Endothelial cell of umbilical vein (primary cell): ENCODE measurements at regions not wholly inside any gene's neighbourhood (a gene's known extent, or its start where the extent isn't known, plus 50 kb on each side); places are given as distances from the start of the nearest gene placed in this dataset.

Experiments
- BruUV-seq: library from RNA; stranded (reverse); fragments of 400-500 nt; replicated peaks from 2 replicates; lab custom pipeline; 2021; lab: Mats Ljungman, UMichigan
- CTCF ChIA-PET: fragments of 300-600, 350-600 bp; sonication (Branson Sonifier 250); formaldehyde crosslinking; loops from one replicate; lab custom pipeline; 2021; ENCODE audit warnings: antibody characterized with exemption, inconsistent platforms; lab: Charles Lee
- POLR2A ChIA-PET: fragments of 300-600, 350-600 bp; sonication (Branson Sonifier 250); formaldehyde crosslinking; loops from one replicate; lab custom pipeline; 2021; ENCODE audit warnings: antibody characterized with exemption, inconsistent platforms; lab: Charles Lee
- DNase-seq: peaks from one replicate; pipeline ENCODE4 v3.0.0-alpha.2; 2011; ENCODE audit warnings: low read depth, low spot score
- FAIRE-seq: peaks from 2 replicates; lab custom pipeline; 2011; peaks lifted over from hg19 to GRCh38; lab: Jason Lieb, UNC
- H2AFZ ChIP-seq: 2 replicates; pipeline ENCODE4 v1.6.0; 2012; ENCODE audit warnings: low read depth, low read length, control low read depth, inconsistent platforms
- H3K27ac ChIP-seq: 2 replicates; pipeline ENCODE4 v1.5.1; 2011; ENCODE audit warnings: low read depth, mild to moderate bottlenecking, control low read depth, low read length, moderate library complexity; ENCODE audit not compliant: insufficient read depth
- H3K27me3 ChIP-seq, 2 experiments: 2 replicates each; pipeline versions ENCODE4 v1.6.0 to v1.6.1; 2011; ENCODE audit warnings: low read length in 2 of 2, mixed read lengths in 1 of 2; ENCODE audit not compliant: control insufficient read depth in 2 of 2, insufficient read depth in 2 of 2
- H3K36me3 ChIP-seq, 2 experiments: 2 replicates in 1 of 2; 3 replicates in 1 of 2; pipeline ENCODE4 v1.5.1; 2011; ENCODE audit warnings: low read length in 2 of 2, mild to moderate bottlenecking in 1 of 2, moderate library complexity in 1 of 2; ENCODE audit not compliant: control insufficient read depth in 2 of 2, insufficient read depth in 2 of 2; ENCODE audit errors: extremely low read depth in 1 of 2
- H3K4me1 ChIP-seq: 3 replicates; pipeline ENCODE4 v1.5.1; 2011; ENCODE audit warnings: mild to moderate bottlenecking, low read length; ENCODE audit not compliant: control insufficient read depth, insufficient read depth; ENCODE audit errors: extremely low read depth
- H3K4me2 ChIP-seq: 2 replicates; pipeline ENCODE4 v1.6.1; 2011; ENCODE audit warnings: low read length, control low read depth, mixed read lengths; ENCODE audit not compliant: insufficient read depth
- H3K4me3 ChIP-seq, 3 experiments: fragments of 200-600 bp in 1 of 3; sonication (generic), shearing (Covaris generic) in 1 of 3; replicated peaks in 1 of 3; 2 replicates each; pipeline ENCODE4 v1.5.1; 2011 to 2016; ENCODE audit warnings: control low read depth in 3 of 3, low read length in 3 of 3, mild to moderate bottlenecking in 2 of 3, inconsistent platforms in 1 of 3, low read depth in 1 of 3, moderate library complexity in 1 of 3; ENCODE audit not compliant: insufficient read depth in 1 of 3
- H3K79me2 ChIP-seq: 2 replicates; pipeline ENCODE4 v1.6.0; 2012; ENCODE audit warnings: low read length, inconsistent platforms; ENCODE audit not compliant: control insufficient read depth, insufficient read depth
- H3K9ac ChIP-seq: replicated peaks from 2 replicates; pipeline ENCODE3; 2011; ENCODE audit warnings: low read length, control low read depth; ENCODE audit not compliant: insufficient read depth; ENCODE audit errors: extremely low read depth
- H3K9me1 ChIP-seq: replicated peaks from 3 replicates; pipeline ENCODE4 v1.6.0; 2011; ENCODE audit warnings: mild to moderate bottlenecking, low read length; ENCODE audit not compliant: control insufficient read depth, insufficient read depth; ENCODE audit errors: extremely low read depth
- H3K9me3 ChIP-seq: replicated peaks from 2 replicates; pipeline ENCODE4 v1.5.1; 2012; ENCODE audit warnings: low read length, inconsistent platforms; ENCODE audit not compliant: control insufficient read depth, insufficient read depth
- H4K20me1 ChIP-seq: replicated peaks from 2 replicates; pipeline ENCODE3; 2011; ENCODE audit warnings: mild to moderate bottlenecking, low read length; ENCODE audit not compliant: control insufficient read depth, insufficient read depth; ENCODE audit errors: extremely low read depth
- CTCF ChIP-seq, 2 donors: IDR thresholded peaks; 1 replicate in 1 of 2; 2 replicates in 1 of 2; pipeline ENCODE4 v1.5.1; 2011; ENCODE audit warnings: low read length in 2 of 2, mild to moderate bottlenecking in 2 of 2, moderate library complexity in 2 of 2, control low read depth in 1 of 2, inconsistent platforms in 1 of 2, low read depth in 1 of 2; ENCODE audit not compliant: insufficient read depth in 1 of 2; ENCODE audit errors: extremely low read depth in 1 of 2
- EZH2 ChIP-seq: IDR thresholded peaks from 2 replicates; pipeline ENCODE4 v1.6.1; 2012; ENCODE audit warnings: borderline replicate concordance, low read depth, mild to moderate bottlenecking, moderate library complexity, low read length, inconsistent platforms; ENCODE audit not compliant: severe bottlenecking
- FOS ChIP-seq: IDR thresholded peaks from 2 replicates; pipeline ENCODE4 v1.6.1; 2011; ENCODE audit warnings: mild to moderate bottlenecking, low read length, moderate library complexity, borderline replicate concordance; ENCODE audit not compliant: insufficient read depth
- GATA2 ChIP-seq: IDR thresholded peaks from 2 replicates; pipeline ENCODE4 v1.7.0; 2011; ENCODE audit warnings: low read depth, mild to moderate bottlenecking, moderate library complexity, mixed read lengths, low read length; ENCODE audit not compliant: insufficient read length, insufficient read depth
- JUN ChIP-seq: IDR thresholded peaks from 2 replicates; pipeline ENCODE4 v1.6.1; 2011; ENCODE audit warnings: borderline replicate concordance, low read depth; ENCODE audit not compliant: insufficient read length, insufficient read depth
- MAX ChIP-seq: IDR thresholded peaks from 2 replicates; pipeline ENCODE4 v1.6.1; 2011; ENCODE audit not compliant: insufficient read depth, insufficient read length
- MYC ChIP-seq: IDR thresholded peaks from one replicate; pipeline ENCODE4 v1.6.1; 2011; ENCODE audit warnings: mild to moderate bottlenecking, low read depth, low read length
- POLR2A ChIP-seq: IDR thresholded peaks from 2 replicates; pipeline ENCODE4 v1.6.1; 2012; ENCODE audit warnings: low read depth, mild to moderate bottlenecking, control low read depth, low read length
- POLR2AphosphoS5 ChIP-seq: IDR thresholded peaks from 2 replicates; pipeline ENCODE4 v1.6.1; 2012; ENCODE audit warnings: low read depth, mild to moderate bottlenecking, control low read depth, low read length, moderate library complexity; ENCODE audit not compliant: insufficient read depth
- dilution Hi-C: fragments of 300-500 bp; cut with MboI; formaldehyde crosslinking; loops from one replicate; pipeline ENCODE4 v1.15.0; 2019; ENCODE audit warnings: low sequenced_read_pairs; ENCODE audit not compliant: extremely low pct_ligation_motif_present
- intact Hi-C: fragments of 100-400 bp; cut with micrococcal nuclease; formaldehyde crosslinking; loops from one replicate; pipeline ENCODE4 v1.10.0; 2022

DNA sequence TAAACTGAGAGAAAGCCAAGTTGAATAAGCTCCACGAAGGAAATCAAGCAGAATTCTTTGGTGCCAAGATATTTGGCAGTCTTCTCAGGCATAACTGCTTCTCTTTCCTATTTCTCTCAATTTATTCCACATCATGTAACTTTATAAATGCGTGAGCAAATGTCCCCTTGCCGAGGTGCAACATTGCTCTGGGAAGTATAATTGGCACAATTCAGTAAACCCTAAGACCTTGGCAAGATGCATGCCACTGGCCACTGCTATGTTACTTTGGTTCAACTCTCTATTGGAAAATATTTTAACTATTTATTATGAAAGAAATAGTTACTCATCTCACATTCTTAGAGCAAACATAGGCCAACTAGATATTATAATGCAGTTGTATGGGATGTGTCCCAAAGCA lies 170.2 kb downstream of the SUCNR1 start:
- BruUV-seq = no TSS peak
- H3K36me3 ChIP-seq = no peaks in the 10 kb centered on the region
- no peak overlapping the region for H2AFZ ChIP-seq
- FAIRE-seq (no peak), DNase-seq (no peak)
- no peaks in the 10 kb centered on the region for H3K9me1 ChIP-seq
- H3K79me2 ChIP-seq = no peaks in the 10 kb centered on the region
- H4K20me1 ChIP-seq = no peaks in the 10 kb centered on the region
- ChIA-PET CTCF (interaction anchor here (1.2 kb wide), 1 partner anchor 14 kb away, joined by 3 read pairs; no protein-coding TSS in a partner anchor), POLR2A (no interaction called here)
- H3K27me3 ChIP-seq = no peaks in the 10 kb centered on the region
- peaks cover 23% of the 10 kb centered on the region for H3K4me1 ChIP-seq
- H3K9me3 ChIP-seq = no peaks in the 10 kb centered on the region
- no peak overlapping the region for H3K4me2 ChIP-seq
- H3K27ac ChIP-seq = no peak overlapping the region
- TF ChIP-seq POLR2AphosphoS5 (no peak), MYC (no peak), EZH2 (no peak), FOS (no peak), GATA2 (no peak), MAX (no peak)
- no peak overlapping the region for H3K4me3 ChIP-seq
- dilution Hi-C loops = no loop called here
- intact Hi-C loops = no loop called here
- no peak overlapping the region for H3K9ac ChIP-seq

GRCh38 chr3:152046280-152046679 lies 172.8 kb downstream of the SUCNR1 start:
- Histone ChIP-seq H3K4me1 (peaks cover 20% of the 10 kb centered on the region), H3K27me3 (no peaks in the 10 kb centered on the region), H3K4me2 (no peak overlapping the region), H2AFZ (no peak overlapping the region), H3K9me1 (no peaks in the 10 kb centered on the region), H3K27ac (no peak overlapping the region), H3K4me3 (no peak overlapping the region), H3K9ac (no peak overlapping the region), H4K20me1 (no peaks in the 10 kb centered on the region), H3K36me3 (no peaks in the 10 kb centered on the region), H3K9me3 (no peaks in the 10 kb centered on the region), H3K79me2 (no peaks in the 10 kb centered on the region)
- FAIRE-seq (no peak), DNase-seq (peak; percentile 25)
- dilution Hi-C loops = no loop called here
- ChIA-PET CTCF (interaction anchor here (1.3 kb wide), 1 partner anchor 20 kb away, joined by 9 read pairs; no protein-coding TSS in a partner anchor), POLR2A (no interaction called here)
- TF ChIP-seq JUN (no peak), FOS (no peak), POLR2AphosphoS5 (no peak), EZH2 (no peak), MAX (no peak), MYC (no peak), CTCF (IDR thresholded peaks at IDR 0.05; ENCODE audit: extremely low read depth in 1 of 2, insufficient read depth in 1 of 2, low read depth in 1 of 2, low read length in 2 of 2) (no peak), POLR2A (no peak), GATA2 (no peak)
- intact Hi-C loops = no loop called here
- BruUV-seq = no TSS peak
